GM19099 (cell line): ENCODE measurements at regions not wholly inside any gene's neighbourhood (a gene's known extent, or its start where the extent isn't known, plus 50 kb on each side); places are given as distances from the start of the nearest gene placed in this dataset.

Experiments
- POLR2A ChIP-seq: IDR thresholded peaks from 3 replicates; pipeline ENCODE4 v1.6.1; 2011; ENCODE audit warnings: low read depth; ENCODE audit not compliant: insufficient read length; ENCODE audit errors: extremely low read depth

- TF ChIP-seq POLR2A, result no peak
These were observed 185.0 kb upstream of the SGK1 start for GRCh38 chr6:134502614-134503549.

GRCh38 chr6:134495890-134496248 is 178.0 kb upstream of the SGK1 start:
- no peak for TF ChIP-seq POLR2A

- no peak for TF ChIP-seq POLR2A
These were observed 177.4 kb upstream of the SGK1 start for GRCh38 chr6:134495203-134495889.

GRCh38 chr6:134493789-134494188 is 175.9 kb upstream of the SGK1 start:
- TF ChIP-seq POLR2A, result no peak

GRCh38 chr6:134491477-134491876 is 173.6 kb upstream of the SGK1 start:
- TF ChIP-seq POLR2A, result no peak

- no peak for TF ChIP-seq POLR2A
These were observed 164.8 kb upstream of the SGK1 start for GRCh38 chr6:134482593-134483270.

GRCh38 chr6:134481966-134482365 is 164.1 kb upstream of the SGK1 start:
- no peak for TF ChIP-seq POLR2A

GRCh38 chr6:134480593-134480992 is 162.7 kb upstream of the SGK1 start:
- no peak for TF ChIP-seq POLR2A

- TF ChIP-seq POLR2A, result no peak
These were observed 161.0 kb upstream of the SGK1 start for GRCh38 chr6:134478764-134479399.

- no peak for TF ChIP-seq POLR2A
These were observed 160.2 kb upstream of the SGK1 start for GRCh38 chr6:134477991-134478635.

GRCh38 chr6:134474955-134475354 is 157.0 kb upstream of the SGK1 start:
- TF ChIP-seq POLR2A, result no peak

- TF ChIP-seq POLR2A, result no peak
These were observed 154.7 kb upstream of the SGK1 start for GRCh38 chr6:134472661-134473060.

GRCh38 chr6:134472046-134472445 is 154.1 kb upstream of the SGK1 start:
- TF ChIP-seq POLR2A, result no peak

GRCh38 chr6:134470457-134470975 is 152.6 kb upstream of the SGK1 start:
- no peak for TF ChIP-seq POLR2A
